PC-9 (cell line): ENCODE measurements at regions not wholly inside any gene's neighbourhood (a gene's known extent, or its start where the extent isn't known, plus 50 kb on each side); places are given as distances from the start of the nearest gene placed in this dataset.

ENCODE experiments used
- BruUV-seq: library from RNA; stranded (reverse); fragments of 400-500 nt; replicated peaks from 2 replicates; lab custom pipeline; 2021; lab: Mats Ljungman, UMichigan
- CTCF ChIA-PET: fragments of 300-600 bp; sonication (Branson Sonifier 250); formaldehyde crosslinking; loops from one replicate; lab custom pipeline; 2022; ENCODE audit warnings: antibody characterized with exemption; lab: Charles Lee
- POLR2A ChIA-PET: fragments of 300-600 bp; sonication (Branson Sonifier 250); formaldehyde crosslinking; loops from one replicate; lab custom pipeline; 2022; ENCODE audit warnings: antibody characterized with exemption; ENCODE audit not compliant: unreplicated experiment; lab: Charles Lee
- DNase-seq, 2 experiments: peaks; one replicate each; pipeline versions ENCODE4 v3.0.0 to v3.0.0-alpha.2; 2015 to 2022; ENCODE audit warnings: mixed read lengths in 1 of 2
- H2AFZ ChIP-seq: fragments of 200-600 bp; sonication (generic); 2 replicates; pipeline ENCODE4 v1.8.1; 2017; ENCODE audit warnings: antibody characterized with exemption
- H3F3A ChIP-seq: fragments of 200-600 bp; sonication (generic); 2 replicates; pipeline ENCODE4 v1.8.1; 2017; ENCODE audit warnings: antibody characterized with exemption, mild to moderate bottlenecking, low read depth; ENCODE audit not compliant: insufficient read depth
- H3K27ac ChIP-seq: fragments of 200-600 bp; sonication (generic); 2 replicates; pipeline ENCODE4 v1.6.1; 2016; ENCODE audit warnings: mixed run types
- H3K27me3 ChIP-seq: fragments of 200-600 bp; sonication (generic); 2 replicates; pipeline ENCODE4 v1.6.1; 2016; ENCODE audit warnings: low read depth, mixed run types; ENCODE audit not compliant: insufficient read depth
- H3K36me3 ChIP-seq: fragments of 200-600 bp; sonication (generic); 2 replicates; pipeline ENCODE4 v1.6.1; 2016; ENCODE audit warnings: low read depth, mixed run types
- H3K4me1 ChIP-seq: fragments of 200-600 bp; sonication (generic); replicated peaks from 2 replicates; pipeline ENCODE4 v1.6.1; 2016; ENCODE audit warnings: mixed run types; ENCODE audit not compliant: insufficient read depth
- H3K4me2 ChIP-seq: fragments of 200-600 bp; sonication (generic); 2 replicates; pipeline ENCODE4 v1.6.1; 2017; ENCODE audit warnings: mixed run types
- H3K4me3 ChIP-seq: fragments of 200-600 bp; sonication (generic); 2 replicates; pipeline ENCODE4 v1.6.1; 2016; ENCODE audit warnings: mixed run types
- H3K79me2 ChIP-seq: fragments of 200-600 bp; sonication (generic); 2 replicates; pipeline ENCODE4 v1.6.1; 2017; ENCODE audit warnings: low read depth, mixed run types
- H3K9me2 ChIP-seq: fragments of 200-600 bp; sonication (generic); 2 replicates; pipeline ENCODE4 v1.8.1; 2017; ENCODE audit warnings: mild to moderate bottlenecking; ENCODE audit not compliant: insufficient read depth
- H3K9me3 ChIP-seq: fragments of 200-600 bp; sonication (generic); 2 replicates; pipeline ENCODE4 v1.8.1; 2016; ENCODE audit warnings: low read depth; ENCODE audit not compliant: insufficient read depth
- H4K20me1 ChIP-seq: fragments of 200-600 bp; sonication (generic); 2 replicates; pipeline ENCODE4 v1.8.1; 2017; ENCODE audit not compliant: insufficient read depth
- EZH2 ChIP-seq: fragments of 200-600 bp; sonication (generic); IDR thresholded peaks from 2 replicates; pipeline ENCODE4 v1.8.0; 2017; ENCODE audit warnings: antibody characterized with exemption, low read depth
- intact Hi-C: fragments of 100-400 bp; cut with micrococcal nuclease; formaldehyde crosslinking; loops from one replicate; pipeline ENCODE4 v1.10.0; 2022; ENCODE audit not compliant: unreplicated experiment
- TF ChIP-seq, protein P1 (sequence below): fragments of 200-600 bp; sonication (generic); conservative IDR thresholded peaks from 2 replicates; pipeline ENCODE4 v1.6.1; 2017; ENCODE audit warnings: mixed run types, antibody characterized with exemption, mild to moderate bottlenecking, moderate library complexity

DNA sequence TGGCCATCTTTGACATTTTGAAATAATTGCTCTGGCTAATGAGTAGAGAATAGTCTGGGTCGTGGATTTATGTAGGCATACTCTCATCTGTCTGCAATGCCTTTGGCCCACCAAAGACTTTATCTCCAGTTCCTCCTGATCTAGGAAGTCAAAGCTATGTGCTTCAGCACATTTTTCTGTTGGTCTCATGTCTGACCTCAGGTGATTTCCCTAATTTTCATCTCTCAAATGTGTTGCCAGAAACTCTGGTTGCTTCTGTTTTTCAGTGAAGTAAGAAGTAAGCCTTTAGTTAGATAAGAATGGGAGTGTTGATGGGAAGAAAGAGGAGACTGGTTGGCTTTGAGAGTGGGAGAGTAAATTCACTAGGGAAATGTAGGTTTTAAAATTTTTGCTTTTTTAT lies 66.4 kb downstream of the GPR88 start:
- Histone ChIP-seq H3K4me2 (no peak overlapping the region), H2AFZ (no peak overlapping the region), H3K36me3 (no peaks in the 10 kb centered on the region), H3K9me2 (no peaks in the 10 kb centered on the region), H3K9me3 (peaks cover 7% of the 10 kb centered on the region; the same call in 1 of the 2 replicates), H3F3A (no peaks in the 10 kb centered on the region), H3K4me3 (no peak overlapping the region), H3K27me3 (no peaks in the 10 kb centered on the region), H3K79me2 (no peaks in the 10 kb centered on the region), H4K20me1 (no peaks in the 10 kb centered on the region), H3K4me1 (no peaks in the 10 kb centered on the region), H3K27ac (no peak overlapping the region)
- intact Hi-C loops, result no loop called here
- BruUV-seq, result no TSS peak
- no peak for DNase-seq
- no peak for TF ChIP-seq EZH2
- TF ChIP-seq, protein P1, sequence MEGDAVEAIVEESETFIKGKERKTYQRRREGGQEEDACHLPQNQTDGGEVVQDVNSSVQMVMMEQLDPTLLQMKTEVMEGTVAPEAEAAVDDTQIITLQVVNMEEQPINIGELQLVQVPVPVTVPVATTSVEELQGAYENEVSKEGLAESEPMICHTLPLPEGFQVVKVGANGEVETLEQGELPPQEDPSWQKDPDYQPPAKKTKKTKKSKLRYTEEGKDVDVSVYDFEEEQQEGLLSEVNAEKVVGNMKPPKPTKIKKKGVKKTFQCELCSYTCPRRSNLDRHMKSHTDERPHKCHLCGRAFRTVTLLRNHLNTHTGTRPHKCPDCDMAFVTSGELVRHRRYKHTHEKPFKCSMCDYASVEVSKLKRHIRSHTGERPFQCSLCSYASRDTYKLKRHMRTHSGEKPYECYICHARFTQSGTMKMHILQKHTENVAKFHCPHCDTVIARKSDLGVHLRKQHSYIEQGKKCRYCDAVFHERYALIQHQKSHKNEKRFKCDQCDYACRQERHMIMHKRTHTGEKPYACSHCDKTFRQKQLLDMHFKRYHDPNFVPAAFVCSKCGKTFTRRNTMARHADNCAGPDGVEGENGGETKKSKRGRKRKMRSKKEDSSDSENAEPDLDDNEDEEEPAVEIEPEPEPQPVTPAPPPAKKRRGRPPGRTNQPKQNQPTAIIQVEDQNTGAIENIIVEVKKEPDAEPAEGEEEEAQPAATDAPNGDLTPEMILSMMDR, result no peak
- ChIA-PET CTCF (no interaction called here), POLR2A (no interaction called here)

DNA sequence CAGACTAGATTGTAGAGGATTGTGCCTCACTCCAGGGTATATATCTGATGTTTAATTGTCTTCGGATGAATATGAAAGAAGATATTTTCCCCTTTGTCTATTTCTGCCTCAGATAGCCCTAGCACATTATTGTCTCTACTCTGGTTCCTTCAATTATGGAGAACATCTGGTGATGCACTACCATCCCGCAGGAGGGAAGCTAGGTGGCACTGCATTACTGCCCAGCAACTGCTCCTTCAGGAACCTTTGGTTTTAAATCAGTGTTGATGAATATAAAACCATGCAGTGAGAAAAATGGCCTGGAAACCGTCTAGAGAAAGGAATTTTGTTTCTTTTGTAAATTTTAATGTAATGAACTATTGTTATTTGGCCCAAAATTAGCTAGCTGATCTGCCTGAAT lies 68.5 kb downstream of the GPR88 start:
- no peaks in the 10 kb centered on the region for H3K79me2 ChIP-seq
- peaks cover 7% of the 10 kb centered on the region; the same call in 1 of the 2 replicates for H3K9me3 ChIP-seq
- intact Hi-C loops, result loop anchor here (1.0 to 5.0 kb wide), 3 partner anchors 106 to 260 kb away; no protein-coding TSS in a partner anchor
- no peaks in the 10 kb centered on the region for H3K9me2 ChIP-seq
- no TSS peak for BruUV-seq
- no peak overlapping the region for H3K27ac ChIP-seq
- ChIA-PET CTCF (interaction anchor here (0.9 kb wide), 1 partner anchor 258 kb away, joined by 3 read pairs; no protein-coding TSS in a partner anchor), POLR2A (no interaction called here)
- TF ChIP-seq EZH2, result no peak
- TF ChIP-seq, protein P1, result peak; percentile 90
- H3K36me3 ChIP-seq, result no peaks in the 10 kb centered on the region
- H3K27me3 ChIP-seq, result no peaks in the 10 kb centered on the region
- H3F3A ChIP-seq, result no peaks in the 10 kb centered on the region
- no peaks in the 10 kb centered on the region for H3K4me1 ChIP-seq
- no peak overlapping the region for H3K4me2 ChIP-seq
- peak overlapping the region; percentile 41; the same call in 1 of the 2 replicates for H2AFZ ChIP-seq
- H3K4me3 ChIP-seq, result no peak overlapping the region
- peak; percentile 22 to 70 for DNase-seq
- H4K20me1 ChIP-seq, result no peaks in the 10 kb centered on the region

DNA sequence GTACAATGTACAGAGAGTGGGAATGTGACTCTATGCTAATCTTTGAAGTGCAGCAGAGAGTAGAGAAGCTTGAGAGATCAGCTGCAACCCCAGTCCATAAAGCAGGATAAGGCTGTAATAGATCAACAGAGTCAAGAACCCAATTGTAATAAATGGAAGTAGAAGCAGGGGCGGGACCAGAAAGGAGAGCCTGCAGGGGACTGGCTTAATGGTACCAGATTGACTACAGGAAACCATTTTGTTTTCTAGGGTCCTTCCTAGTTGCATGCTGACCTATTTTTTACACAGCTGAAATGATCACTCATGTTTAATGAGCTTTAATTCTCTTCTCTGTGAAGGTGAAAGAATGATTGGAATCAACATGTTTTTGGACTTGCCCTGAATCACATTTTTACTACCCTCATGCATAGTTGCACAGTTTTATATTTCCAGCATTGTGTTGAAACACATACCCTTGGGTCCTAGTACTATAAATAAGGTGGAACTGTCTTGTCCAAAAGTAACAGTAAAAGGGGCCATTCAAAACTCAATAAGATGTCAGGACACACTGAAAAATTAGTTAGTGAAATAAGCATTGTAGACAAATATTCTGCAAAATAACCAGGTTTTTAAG lies 69.8 kb downstream of the GPR88 start:
- no peak for TF ChIP-seq EZH2
- TF ChIP-seq, protein P1, result no peak
- Histone ChIP-seq H3K79me2 (no peaks in the 10 kb centered on the region), H3K36me3 (no peaks in the 10 kb centered on the region), H3K9me3 (peaks cover 7% of the 10 kb centered on the region; the same call in 1 of the 2 replicates), H3K27ac (no peak overlapping the region), H2AFZ (0 out of 2 replicates have a peak overlapping the region, but pooled peaks have one; percentile 7), H3K9me2 (no peaks in the 10 kb centered on the region), H3F3A (no peaks in the 10 kb centered on the region), H3K4me3 (no peak overlapping the region), H3K4me1 (no peaks in the 10 kb centered on the region), H3K4me2 (no peak overlapping the region), H4K20me1 (no peaks in the 10 kb centered on the region), H3K27me3 (no peaks in the 10 kb centered on the region)
- intact Hi-C loops, result loop anchor here (5.0 kb wide), 1 partner anchor 105 kb away; no protein-coding TSS in a partner anchor
- no peak for DNase-seq
- ChIA-PET POLR2A (interaction anchor here (0.7 kb wide), 1 partner anchor 803 kb away, joined by 3 read pairs; no protein-coding TSS in a partner anchor), CTCF (interaction anchor here (1.0 kb wide), 1 partner anchor 260 kb away, joined by 3 read pairs; no protein-coding TSS in a partner anchor)
- BruUV-seq, result no TSS peak
